Stimulated activated CD4-positive, alpha-beta T cell treated with anti-CD3 and anti-CD28 coated beads, Interleukin-2, amount 100 ng/mL, for 4 hours (primary cell): ENCODE measurements at regions not wholly inside any gene's neighbourhood (a gene's known extent, or its start where the extent isn't known, plus 50 kb on each side); places are given as distances from the start of the nearest gene placed in this dataset.
"Not testable (repeated sequence)": the region's sequence is repeated elsewhere in the genome, so short reads cannot be mapped to it uniquely, and the experiment has no call there.

Experiments
- DNase-seq: peaks from one replicate; pipeline ENCODE4 v3.0.0-alpha.2; 2020; ENCODE audit warnings: low read depth

GRCh38 chr4:131309628-131310027 lies 1839.5 kb upstream of the PCDH10 start:
- no peak for DNase-seq

- no peak for DNase-seq
Observed at GRCh38 chr4:131316086-131316485, 1833.0 kb upstream of the PCDH10 start.

- no peak for DNase-seq
Observed at GRCh38 chr4:131337936-131338335, 1811.2 kb upstream of the PCDH10 start.

GRCh38 chr4:131339137-131339536 lies 1810.0 kb upstream of the PCDH10 start:
- no peak for DNase-seq

GRCh38 chr4:131344761-131345160 lies 1804.3 kb upstream of the PCDH10 start:
- no peak for DNase-seq

- DNase-seq = no peak
Observed at GRCh38 chr4:131347816-131348215, 1801.3 kb upstream of the PCDH10 start.

- no peak for DNase-seq
Observed at GRCh38 chr4:131348263-131348662, 1800.8 kb upstream of the PCDH10 start.

GRCh38 chr4:131352371-131352770 lies 1796.7 kb upstream of the PCDH10 start:
- DNase-seq = not testable (repeated sequence)

GRCh38 chr4:131366714-131367113 lies 1782.4 kb upstream of the PCDH10 start:
- no peak for DNase-seq

- DNase-seq = no peak
Observed at GRCh38 chr4:131367441-131367840, 1781.7 kb upstream of the PCDH10 start.

- no peak for DNase-seq
Observed at GRCh38 chr4:131370846-131371245, 1778.2 kb upstream of the PCDH10 start.

- DNase-seq = no peak
Observed at GRCh38 chr4:131381055-131381454, 1768.0 kb upstream of the PCDH10 start.

GRCh38 chr4:131382839-131383238 lies 1766.3 kb upstream of the PCDH10 start:
- DNase-seq = no peak

GRCh38 chr4:131388277-131388676 lies 1760.8 kb upstream of the PCDH10 start:
- DNase-seq = no peak

GRCh38 chr4:131408102-131408501 lies 1741.0 kb upstream of the PCDH10 start:
- no peak for DNase-seq

GRCh38 chr4:131411393-131411792 lies 1737.7 kb upstream of the PCDH10 start:
- DNase-seq = no peak

GRCh38 chr4:131419147-131419546 lies 1729.9 kb upstream of the PCDH10 start:
- DNase-seq = no peak

- DNase-seq = no peak
Observed at GRCh38 chr4:131426023-131426758, 1722.9 kb upstream of the PCDH10 start.

GRCh38 chr4:131427000-131427399 lies 1722.1 kb upstream of the PCDH10 start:
- DNase-seq = no peak

- no peak for DNase-seq
Observed at GRCh38 chr4:131430302-131430701, 1718.8 kb upstream of the PCDH10 start.

- DNase-seq = no peak
Observed at GRCh38 chr4:131441004-131441688, 1707.9 kb upstream of the PCDH10 start.

- DNase-seq = no peak
Observed at GRCh38 chr4:131447883-131448282, 1701.2 kb upstream of the PCDH10 start.

GRCh38 chr4:131450572-131451209 lies 1698.4 kb upstream of the PCDH10 start:
- DNase-seq = no peak
